Neural cell (in vitro differentiated cells): ENCODE measurements at regions not wholly inside any gene's neighbourhood (a gene's known extent, or its start where the extent isn't known, plus 50 kb on each side); places are given as distances from the start of the nearest gene placed in this dataset.

Experiments used
- H2AFZ ChIP-seq: fragments of 200-600, 300-800 bp; sonication (generic), shearing (Covaris generic); 2 replicates; pipeline ENCODE4 v1.6.0; 2014; ENCODE audit warnings: low read depth, mild to moderate bottlenecking, antibody characterized with exemption, low read length, moderate library complexity
- H3F3A ChIP-seq: fragments of 200-600 bp; shearing (Covaris generic); 2 replicates; pipeline ENCODE4 v1.6.1; 2016; ENCODE audit warnings: mild to moderate bottlenecking, moderate library complexity, mixed read lengths, antibody characterized with exemption, low read length; ENCODE audit not compliant: insufficient read depth, poor library complexity, severe bottlenecking
- H3K27ac ChIP-seq: fragments of 200-600, 300-800 bp; sonication (generic), shearing (Covaris generic); 2 replicates; pipeline ENCODE4 v1.5.1; 2014; ENCODE audit warnings: mild to moderate bottlenecking, low read length, moderate library complexity
- H3K27me3 ChIP-seq: fragments of 300-800, 200-600 bp; sonication (generic), shearing (Covaris generic); 2 replicates; pipeline ENCODE4 v1.6.0; 2014; ENCODE audit warnings: mild to moderate bottlenecking, low read depth, low read length, moderate library complexity; ENCODE audit not compliant: insufficient read depth
- H3K36me3 ChIP-seq: fragments of 300-800, 200-600 bp; sonication (generic), shearing (Covaris generic); 2 replicates; pipeline ENCODE4 v1.5.1; 2014; ENCODE audit warnings: mild to moderate bottlenecking, antibody characterized with exemption, low read length, moderate library complexity; ENCODE audit not compliant: insufficient read depth
- H3K4me2 ChIP-seq: fragments of 300-800, 200-600 bp; sonication (generic), shearing (Covaris generic); 2 replicates; pipeline ENCODE4 v1.6.0; 2014; ENCODE audit warnings: mild to moderate bottlenecking, low read length
- H3K4me3 ChIP-seq: fragments of 300-800, 200-600 bp; sonication (generic), shearing (Covaris generic); 2 replicates; pipeline ENCODE4 v1.5.1; 2014; ENCODE audit warnings: mild to moderate bottlenecking, low read length, moderate library complexity
- H3K79me2 ChIP-seq: fragments of 200-600 bp; shearing (Covaris generic); replicated peaks from 2 replicates; pipeline ENCODE4 v1.6.0; 2014; ENCODE audit warnings: mild to moderate bottlenecking, low read length, moderate library complexity; ENCODE audit not compliant: insufficient read depth
- H3K9ac ChIP-seq: fragments of 300-800, 200-600 bp; sonication (generic), shearing (Covaris generic); 2 replicates; pipeline ENCODE4 v1.6.1; 2016; ENCODE audit warnings: mild to moderate bottlenecking, low read length, mixed read lengths
- H3K9me2 ChIP-seq: fragments of 200-600 bp; shearing (Covaris generic); 2 replicates; pipeline ENCODE4 v1.6.1; 2016; ENCODE audit warnings: mild to moderate bottlenecking, low read length, mixed read lengths; ENCODE audit not compliant: insufficient read depth
- H3K9me3 ChIP-seq: fragments of 200-600, 300-800 bp; sonication (generic), shearing (Covaris generic); 2 replicates; pipeline ENCODE4 v1.6.1; 2016; ENCODE audit warnings: mild to moderate bottlenecking, mixed run types, low read length, moderate library complexity, mixed read lengths
- H4K20me1 ChIP-seq: fragments of 200-600 bp; shearing (Covaris generic); 2 replicates; pipeline ENCODE4 v1.6.1; 2016; ENCODE audit warnings: mild to moderate bottlenecking, mixed run types; ENCODE audit not compliant: insufficient read depth
- EZH2 ChIP-seq: fragments of 200-600, 300-800 bp; shearing (Covaris generic), sonication (generic); IDR thresholded peaks from 2 replicates; pipeline ENCODE4 v1.6.1; 2014; ENCODE audit warnings: antibody characterized with exemption, low read length, borderline replicate concordance, mild to moderate bottlenecking; ENCODE audit not compliant: insufficient read depth, poor library complexity, severe bottlenecking
- MXI1 ChIP-seq: fragments of 450-650 bp; conservative IDR thresholded peaks from 2 replicates; pipeline ENCODE4 v1.6.1; 2014; ENCODE audit warnings: antibody characterized with exemption, mild to moderate bottlenecking; ENCODE audit not compliant: poor library complexity, severe bottlenecking
- POLR2AphosphoS5 ChIP-seq: IDR thresholded peaks from 2 replicates; pipeline ENCODE4 v1.6.1; 2012
- RAD21 ChIP-seq: fragments of 450-650 bp; conservative IDR thresholded peaks from 2 replicates; pipeline ENCODE4 v1.6.1; 2014; ENCODE audit warnings: antibody characterized with exemption, mild to moderate bottlenecking, moderate library complexity
- SMC3 ChIP-seq: fragments of 450-650 bp; conservative IDR thresholded peaks from 2 replicates; pipeline ENCODE4 v1.6.1; 2014; ENCODE audit warnings: antibody characterized with exemption, mild to moderate bottlenecking, moderate library complexity; ENCODE audit not compliant: poor library complexity
- TAF1 ChIP-seq: IDR thresholded peaks from 2 replicates; pipeline ENCODE4 v1.6.1; 2012; ENCODE audit warnings: low read depth
- TF ChIP-seq, protein P1 (sequence below): fragments of 450-650 bp; IDR thresholded peaks from 2 replicates; pipeline ENCODE4 v1.5.1; 2014; ENCODE audit warnings: antibody characterized with exemption, mild to moderate bottlenecking, moderate library complexity; ENCODE audit not compliant: poor library complexity, severe bottlenecking
- TF ChIP-seq, protein P2 (sequence below): IDR thresholded peaks from 2 replicates; pipeline ENCODE4 v1.6.1; 2012; ENCODE audit warnings: borderline replicate concordance

DNA sequence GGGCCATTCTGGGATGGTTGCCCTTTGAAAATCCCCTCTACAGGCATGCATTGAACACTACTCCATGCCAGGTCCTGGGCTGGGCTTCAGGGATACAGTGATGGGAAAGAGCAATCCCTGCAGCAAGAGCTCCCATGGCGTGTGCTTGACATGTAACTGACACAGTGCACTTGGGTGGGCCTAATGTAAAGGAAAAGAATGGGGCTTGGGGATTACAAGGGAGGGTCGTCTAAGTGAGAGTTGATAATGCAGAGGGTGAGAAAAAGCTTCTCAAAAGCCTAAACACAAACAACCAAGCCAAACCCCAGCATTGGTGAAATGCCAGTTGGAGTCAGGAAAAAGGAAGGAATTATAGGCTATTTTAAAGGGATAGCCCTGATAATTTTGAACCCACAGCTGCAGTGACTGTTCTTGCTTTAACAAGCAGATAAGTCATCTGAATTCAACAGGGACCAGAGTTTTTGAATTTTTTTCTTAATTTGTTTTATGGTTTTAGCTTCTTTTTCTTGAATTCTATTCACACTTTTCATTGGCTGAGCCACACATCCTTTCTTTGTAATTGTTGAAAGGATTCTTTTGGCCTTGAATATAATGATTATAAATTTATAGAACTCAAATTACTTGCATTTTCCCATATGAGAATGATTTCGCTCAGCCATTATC is 308.7 kb downstream of the LPIN1 start:
- H2AFZ ChIP-seq: no peak overlapping the region

DNA sequence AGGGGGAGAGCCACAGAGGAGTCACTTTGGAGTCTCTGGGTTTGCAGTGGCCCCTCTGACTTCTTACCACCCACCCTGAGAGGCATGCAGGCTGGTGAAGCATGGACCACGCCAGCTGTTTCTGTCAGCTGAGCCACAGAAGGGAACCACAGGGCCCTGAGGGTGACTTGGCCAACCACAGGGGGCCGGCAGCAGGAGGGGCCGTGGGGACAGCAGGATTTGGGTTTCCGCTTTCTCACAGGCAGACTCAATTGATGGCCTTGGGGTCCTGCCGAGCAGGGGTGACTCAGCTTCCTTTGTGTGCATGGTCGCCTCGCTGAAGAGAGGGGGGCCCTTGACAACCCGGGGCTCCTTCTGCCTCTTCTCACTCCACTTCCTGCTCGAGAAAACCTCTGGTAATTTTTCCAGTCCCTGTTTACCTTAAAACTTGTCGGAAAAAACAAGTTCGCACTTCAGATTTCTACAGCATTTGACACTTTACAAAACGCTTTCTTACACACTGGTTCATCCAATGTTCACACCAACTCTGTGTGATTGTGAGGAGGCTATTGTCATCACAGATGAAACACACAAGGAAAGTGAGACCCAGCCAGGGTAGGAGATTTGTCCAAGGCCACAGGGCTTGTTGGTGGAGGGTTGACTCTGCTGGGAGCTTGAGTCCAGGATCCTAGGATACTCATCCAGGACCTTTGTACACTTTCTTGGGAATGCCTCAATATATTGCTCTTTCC is 311.2 kb downstream of the LPIN1 start:
- Histone ChIP-seq H3K9me2 (no peaks in the 10 kb centered on the region), H3K27me3 (no peaks in the 10 kb centered on the region), H3K79me2 (no peaks in the 10 kb centered on the region), H3K9me3 (no peaks in the 10 kb centered on the region), H3K27ac (peak overlapping the region; percentile 73), H4K20me1 (no peaks in the 10 kb centered on the region), H3K4me2 (no peak overlapping the region), H3K4me3 (no peak overlapping the region), H2AFZ (no peak overlapping the region), H3K36me3 (no peaks in the 10 kb centered on the region), H3F3A (no peaks in the 10 kb centered on the region), H3K9ac (no peak overlapping the region)
- TF ChIP-seq, protein P1, sequence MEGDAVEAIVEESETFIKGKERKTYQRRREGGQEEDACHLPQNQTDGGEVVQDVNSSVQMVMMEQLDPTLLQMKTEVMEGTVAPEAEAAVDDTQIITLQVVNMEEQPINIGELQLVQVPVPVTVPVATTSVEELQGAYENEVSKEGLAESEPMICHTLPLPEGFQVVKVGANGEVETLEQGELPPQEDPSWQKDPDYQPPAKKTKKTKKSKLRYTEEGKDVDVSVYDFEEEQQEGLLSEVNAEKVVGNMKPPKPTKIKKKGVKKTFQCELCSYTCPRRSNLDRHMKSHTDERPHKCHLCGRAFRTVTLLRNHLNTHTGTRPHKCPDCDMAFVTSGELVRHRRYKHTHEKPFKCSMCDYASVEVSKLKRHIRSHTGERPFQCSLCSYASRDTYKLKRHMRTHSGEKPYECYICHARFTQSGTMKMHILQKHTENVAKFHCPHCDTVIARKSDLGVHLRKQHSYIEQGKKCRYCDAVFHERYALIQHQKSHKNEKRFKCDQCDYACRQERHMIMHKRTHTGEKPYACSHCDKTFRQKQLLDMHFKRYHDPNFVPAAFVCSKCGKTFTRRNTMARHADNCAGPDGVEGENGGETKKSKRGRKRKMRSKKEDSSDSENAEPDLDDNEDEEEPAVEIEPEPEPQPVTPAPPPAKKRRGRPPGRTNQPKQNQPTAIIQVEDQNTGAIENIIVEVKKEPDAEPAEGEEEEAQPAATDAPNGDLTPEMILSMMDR: no peak
- no peak for TF ChIP-seq RAD21
- no peak for TF ChIP-seq SMC3
- no peak for TF ChIP-seq MXI1
- no peak for TF ChIP-seq POLR2AphosphoS5
- TF ChIP-seq, protein P2, sequence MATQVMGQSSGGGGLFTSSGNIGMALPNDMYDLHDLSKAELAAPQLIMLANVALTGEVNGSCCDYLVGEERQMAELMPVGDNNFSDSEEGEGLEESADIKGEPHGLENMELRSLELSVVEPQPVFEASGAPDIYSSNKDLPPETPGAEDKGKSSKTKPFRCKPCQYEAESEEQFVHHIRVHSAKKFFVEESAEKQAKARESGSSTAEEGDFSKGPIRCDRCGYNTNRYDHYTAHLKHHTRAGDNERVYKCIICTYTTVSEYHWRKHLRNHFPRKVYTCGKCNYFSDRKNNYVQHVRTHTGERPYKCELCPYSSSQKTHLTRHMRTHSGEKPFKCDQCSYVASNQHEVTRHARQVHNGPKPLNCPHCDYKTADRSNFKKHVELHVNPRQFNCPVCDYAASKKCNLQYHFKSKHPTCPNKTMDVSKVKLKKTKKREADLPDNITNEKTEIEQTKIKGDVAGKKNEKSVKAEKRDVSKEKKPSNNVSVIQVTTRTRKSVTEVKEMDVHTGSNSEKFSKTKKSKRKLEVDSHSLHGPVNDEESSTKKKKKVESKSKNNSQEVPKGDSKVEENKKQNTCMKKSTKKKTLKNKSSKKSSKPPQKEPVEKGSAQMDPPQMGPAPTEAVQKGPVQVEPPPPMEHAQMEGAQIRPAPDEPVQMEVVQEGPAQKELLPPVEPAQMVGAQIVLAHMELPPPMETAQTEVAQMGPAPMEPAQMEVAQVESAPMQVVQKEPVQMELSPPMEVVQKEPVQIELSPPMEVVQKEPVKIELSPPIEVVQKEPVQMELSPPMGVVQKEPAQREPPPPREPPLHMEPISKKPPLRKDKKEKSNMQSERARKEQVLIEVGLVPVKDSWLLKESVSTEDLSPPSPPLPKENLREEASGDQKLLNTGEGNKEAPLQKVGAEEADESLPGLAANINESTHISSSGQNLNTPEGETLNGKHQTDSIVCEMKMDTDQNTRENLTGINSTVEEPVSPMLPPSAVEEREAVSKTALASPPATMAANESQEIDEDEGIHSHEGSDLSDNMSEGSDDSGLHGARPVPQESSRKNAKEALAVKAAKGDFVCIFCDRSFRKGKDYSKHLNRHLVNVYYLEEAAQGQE: no peak
- no peak for TF ChIP-seq EZH2
- TF ChIP-seq TAF1: no peak

More for the DNA sequence above, 308.7 kb downstream of the LPIN1 start:
- Histone ChIP-seq H3K79me2 (no peaks in the 10 kb centered on the region), H3K27ac (no peak overlapping the region), H3K4me2 (no peak overlapping the region), H3K36me3 (no peaks in the 10 kb centered on the region), H3K4me3 (no peak overlapping the region), H3K9me3 (no peaks in the 10 kb centered on the region), H3K27me3 (no peaks in the 10 kb centered on the region), H3K9ac (no peak overlapping the region), H3K9me2 (no peaks in the 10 kb centered on the region), H3F3A (no peaks in the 10 kb centered on the region), H4K20me1 (no peaks in the 10 kb centered on the region)
- TF ChIP-seq, protein P1: no peak
- TF ChIP-seq TAF1 (no peak), MXI1 (no peak), EZH2 (no peak)
- TF ChIP-seq, protein P2: no peak
